Embryonic facial prominence (tissue), 1 donor: ENCODE measurements at regions not wholly inside any gene's neighbourhood (a gene's known extent, or its start where the extent isn't known, plus 50 kb on each side); places are given as distances from the start of the nearest gene placed in this dataset.
"Not testable (repeated sequence)": the region's sequence is repeated elsewhere in the genome, so short reads cannot be mapped to it uniquely, and the experiment has no call there.

Source experiments
- DNase-seq: peaks from one replicate; pipeline ENCODE4 v3.0.0-alpha.2; 2016; ENCODE audit errors: extremely low spot score

DNA sequence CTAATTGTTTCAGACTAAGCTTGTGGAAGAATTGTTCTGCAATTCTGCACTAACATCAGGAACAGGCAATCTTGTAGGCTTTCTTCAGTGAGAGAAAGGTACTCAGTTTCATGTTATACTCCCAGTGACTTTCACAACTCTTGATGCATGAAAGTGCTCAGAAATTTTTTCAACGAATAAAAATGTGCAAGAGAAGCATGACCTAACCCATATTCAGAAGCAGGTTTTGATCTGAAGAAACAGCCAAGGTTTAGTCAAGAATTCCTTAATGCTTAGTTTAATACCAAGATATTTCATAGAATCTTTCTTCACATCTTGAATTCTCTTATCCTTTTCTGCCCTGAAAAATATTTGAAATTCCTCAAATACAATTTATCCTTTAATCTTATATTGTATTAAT is 197.2 kb upstream of the CSNK1A1L start:
- DNase-seq: no peak

- DNase-seq: no peak
Measured at GRCh38 chr13:37295573-37295972, 190.1 kb upstream of the CSNK1A1L start.

DNA sequence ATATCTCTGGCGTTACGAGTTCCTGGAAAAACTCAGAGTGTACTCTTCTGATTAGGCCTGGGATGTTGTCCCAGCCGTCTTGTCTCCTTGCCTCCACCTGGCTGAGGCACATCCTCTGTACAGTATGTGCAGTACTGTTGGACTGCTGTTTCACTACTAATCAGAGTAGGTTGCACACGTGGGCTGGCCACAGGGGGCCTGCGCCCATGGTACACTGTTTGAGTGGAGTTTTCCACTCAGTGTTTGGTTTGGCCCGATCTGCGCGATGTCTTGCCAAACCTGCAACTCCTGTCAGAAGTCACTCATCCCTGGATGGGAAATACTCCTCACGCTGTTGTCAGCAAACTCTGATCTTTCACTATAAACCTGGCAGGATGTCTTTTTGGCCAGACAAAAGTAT is 189.6 kb upstream of the CSNK1A1L start:
- DNase-seq: no peak

DNA sequence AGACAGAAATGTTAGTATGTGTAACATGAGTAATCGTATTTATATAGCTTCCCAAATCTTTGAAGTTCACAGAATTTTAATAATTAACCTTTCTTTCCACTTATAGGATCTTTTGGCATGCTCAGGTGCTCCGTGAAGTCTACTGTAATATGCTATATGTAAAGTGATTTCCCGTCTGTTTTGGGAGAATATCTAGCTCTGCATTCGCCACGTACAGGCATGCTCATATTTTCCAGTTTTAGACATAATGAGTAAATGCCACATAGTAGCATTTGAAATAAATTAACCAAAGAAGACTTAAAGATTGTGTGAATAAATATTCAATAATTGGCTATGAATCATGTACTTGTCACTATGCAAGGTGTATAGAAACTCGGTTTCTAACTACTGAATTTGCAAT is 189.0 kb upstream of the CSNK1A1L start:
- DNase-seq: no peak

DNA sequence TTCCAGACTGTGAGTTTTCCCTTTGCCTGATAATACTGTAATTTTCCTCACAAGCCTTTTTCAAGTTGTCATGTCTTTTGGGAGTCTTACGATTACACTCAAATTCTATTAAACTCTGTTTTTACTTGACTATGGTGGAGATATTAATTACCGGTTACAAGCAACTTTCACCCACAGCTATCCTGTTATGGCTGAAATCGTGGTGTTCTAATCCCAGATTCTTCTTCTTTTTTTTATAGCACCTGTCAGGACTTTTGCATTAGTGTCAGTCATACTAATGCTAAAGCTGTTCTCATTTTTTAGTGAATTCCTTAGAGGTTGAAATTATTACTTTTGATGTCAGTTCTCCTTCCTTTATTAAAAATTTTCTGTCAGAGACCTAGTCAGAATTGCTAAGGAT is 187.8 kb upstream of the CSNK1A1L start:
- DNase-seq: no peak

DNA sequence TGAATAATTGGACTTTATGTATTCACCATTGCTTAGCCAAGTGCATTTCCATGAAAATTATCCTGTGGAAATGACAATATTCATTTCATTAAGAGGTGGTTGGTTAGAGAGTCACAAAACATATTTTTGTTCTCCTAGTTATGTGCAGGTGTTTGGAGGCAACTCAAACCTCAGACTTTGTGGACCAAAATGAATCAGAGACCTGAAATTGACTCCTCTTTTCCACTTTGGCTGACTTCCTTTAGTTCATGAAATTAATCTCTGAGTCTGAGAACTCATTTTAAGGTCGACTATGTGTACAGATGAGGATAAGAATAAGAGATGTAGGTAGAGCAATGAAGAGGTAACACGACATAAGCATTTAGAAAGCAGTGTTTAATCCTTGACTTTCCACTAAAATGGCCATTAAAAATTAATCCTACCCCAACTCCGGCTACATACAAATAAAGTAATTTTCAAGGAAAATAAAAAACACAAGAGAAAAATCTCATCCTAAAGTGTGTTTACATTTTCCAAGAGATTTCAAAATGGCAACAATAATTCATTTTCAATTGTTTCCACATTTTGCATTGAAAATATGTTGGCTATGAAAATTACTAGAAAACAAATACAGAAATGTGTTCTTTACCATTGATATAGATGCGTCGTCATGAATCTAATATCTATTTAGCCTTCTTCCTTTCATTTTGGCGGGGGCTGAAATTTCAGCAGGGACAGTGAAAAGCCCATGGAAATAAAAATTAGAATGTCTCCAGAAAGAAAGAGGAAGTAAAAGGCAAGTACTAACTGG is 185.4 kb upstream of the CSNK1A1L start:
- no peak for DNase-seq

DNA sequence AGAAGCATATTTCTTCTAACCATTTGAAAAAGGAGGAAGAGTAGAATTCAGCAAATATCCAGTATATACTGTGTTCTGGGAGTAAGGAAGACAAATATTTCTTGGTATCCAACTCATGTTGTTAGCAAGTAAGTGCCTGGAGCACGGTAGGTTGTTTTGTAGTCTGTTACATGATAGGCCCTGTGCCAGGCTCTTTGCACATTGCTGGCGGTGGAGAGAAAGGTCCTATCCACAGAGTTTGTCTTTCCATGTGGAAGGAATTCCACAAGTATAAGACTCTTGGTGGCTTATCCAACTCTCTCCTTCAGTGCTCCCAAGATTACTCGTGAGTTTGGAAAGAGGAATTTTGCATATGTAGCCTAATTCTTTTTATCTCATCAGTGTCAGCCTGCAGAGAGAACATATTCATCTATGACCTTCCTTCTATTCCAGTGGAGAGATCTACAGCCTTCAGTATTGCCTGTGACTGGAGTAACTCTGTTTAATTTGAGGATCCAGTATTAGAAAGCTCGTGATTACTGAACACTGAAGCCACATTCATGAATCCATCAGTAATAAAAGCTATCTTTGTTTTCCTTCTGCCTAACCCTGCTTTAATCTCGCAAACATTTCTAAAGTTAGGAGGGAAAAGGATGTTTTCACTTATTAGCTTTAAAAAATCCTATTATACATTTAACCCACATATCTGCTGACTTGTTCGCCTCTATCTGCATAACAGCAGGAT is 183.9 kb upstream of the CSNK1A1L start:
- DNase-seq: no peak

DNA sequence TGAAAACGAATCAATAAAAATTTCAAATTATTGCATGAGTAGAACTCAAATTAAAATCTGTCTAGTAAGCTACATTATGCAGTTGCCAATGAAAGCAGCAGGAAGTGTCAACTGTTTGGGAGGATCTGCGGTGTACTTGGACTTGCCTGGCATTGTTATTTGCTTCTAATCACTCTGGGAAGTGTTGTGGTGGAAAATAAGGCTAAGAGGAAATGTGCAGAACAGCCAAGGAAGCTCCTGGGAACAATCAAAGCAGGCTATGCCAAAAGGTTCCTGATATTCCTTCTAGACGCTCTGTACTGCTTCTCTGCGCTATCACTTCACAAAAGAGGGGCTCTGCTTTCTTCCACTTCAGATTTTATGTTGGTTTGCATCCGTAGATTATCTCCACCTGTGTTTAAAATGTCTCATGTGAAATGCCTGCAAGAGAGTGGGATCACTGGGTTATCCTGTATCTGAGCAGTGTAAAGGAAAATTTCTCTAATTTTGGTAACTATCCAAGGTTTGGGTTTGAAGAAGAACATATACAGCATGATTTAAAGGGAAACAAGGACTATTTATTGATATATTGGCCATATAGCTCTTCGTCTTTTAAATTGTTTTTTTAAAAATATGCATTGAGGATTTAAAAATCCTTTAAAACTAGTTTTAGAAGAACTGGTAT is 182.7 kb upstream of the CSNK1A1L start:
- DNase-seq: no peak

DNA sequence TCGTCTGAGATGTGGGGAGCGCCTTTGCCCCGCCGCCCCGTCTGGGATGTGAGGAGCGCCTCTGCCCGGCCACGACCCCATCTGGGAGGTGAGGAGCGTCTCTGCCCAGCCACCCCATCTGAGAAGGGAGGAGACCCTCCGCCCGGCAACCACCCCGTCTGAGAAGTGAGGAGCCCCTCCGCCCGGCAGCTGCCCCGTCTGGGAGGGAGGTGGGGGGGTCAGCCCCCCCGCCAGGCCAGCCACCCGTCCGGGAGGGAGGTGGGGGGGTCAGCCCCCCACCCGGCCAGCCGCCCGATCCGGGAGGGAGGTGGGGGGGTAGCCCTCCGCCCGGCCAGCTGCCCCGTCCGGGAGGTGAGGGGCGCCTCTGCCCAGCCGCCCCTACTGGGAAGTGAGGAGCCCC is 174.8 kb upstream of the CSNK1A1L start:
- not testable (repeated sequence) for DNase-seq

- DNase-seq: no peak
Measured at GRCh38 chr13:37277435-37278144, 172.1 kb upstream of the CSNK1A1L start.

DNA sequence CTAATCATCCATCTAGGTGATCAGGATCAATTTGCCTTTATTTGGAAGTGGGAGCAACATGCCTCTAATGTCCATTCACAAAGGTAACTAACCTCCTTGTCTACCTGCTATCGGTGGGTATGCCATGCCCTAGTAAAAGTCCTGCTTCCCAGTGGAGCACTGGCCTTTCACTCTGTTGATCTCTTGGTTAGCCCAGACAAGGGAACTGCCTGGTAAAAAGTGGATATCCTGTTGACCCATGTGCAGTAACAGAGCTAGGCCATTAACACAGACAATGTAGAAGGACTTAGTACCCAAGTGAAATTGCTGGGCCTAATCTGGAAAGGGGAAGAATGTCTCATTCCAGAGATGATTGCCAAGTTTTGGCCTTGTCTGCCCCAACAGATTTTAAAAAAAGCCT is 171.5 kb upstream of the CSNK1A1L start:
- no peak for DNase-seq

- peak; percentile 22 for DNase-seq
Measured at GRCh38 chr13:37274569-37275497, 169.4 kb upstream of the CSNK1A1L start.

GRCh38 chr13:37273836-37274235 is 168.4 kb upstream of the CSNK1A1L start:
- DNase-seq: no peak

GRCh38 chr13:37270226-37271001 is 164.9 kb upstream of the CSNK1A1L start:
- no peak for DNase-seq

GRCh38 chr13:37263871-37264270 is 158.4 kb upstream of the CSNK1A1L start:
- DNase-seq: no peak

GRCh38 chr13:37257706-37258105 is 152.2 kb upstream of the CSNK1A1L start:
- DNase-seq: no peak

- no peak for DNase-seq
Measured at GRCh38 chr13:37257051-37257450, 151.6 kb upstream of the CSNK1A1L start.

GRCh38 chr13:37241786-37242185 is 136.3 kb upstream of the CSNK1A1L start:
- DNase-seq: no peak

- DNase-seq: peak; percentile 51
Measured at GRCh38 chr13:37230346-37230745, 124.9 kb upstream of the CSNK1A1L start.

DNA sequence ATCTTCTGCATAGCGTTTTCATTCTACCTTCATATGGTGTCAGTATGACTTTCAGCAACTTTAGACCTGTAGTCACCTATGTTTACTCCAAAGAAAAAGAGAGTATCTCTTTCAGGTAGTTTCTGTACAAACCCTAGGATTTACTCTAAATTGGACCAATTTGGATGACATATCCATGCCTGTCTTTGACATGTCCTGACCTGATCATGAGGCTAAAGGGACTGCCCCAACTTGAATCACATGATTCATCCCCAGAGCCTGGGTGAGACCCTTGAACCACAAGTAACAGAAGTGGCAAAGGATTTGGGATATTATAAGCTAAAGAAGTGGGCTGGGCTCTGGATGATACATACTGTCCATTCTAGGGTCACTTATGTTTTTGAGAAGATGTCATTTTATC is 124.5 kb upstream of the CSNK1A1L start:
- DNase-seq: no peak
